Activated naive CD4-positive, alpha-beta T cell treated with anti-CD3 and anti-CD28 coated beads, Interleukin-2, amount 50 U/mL, for 24 hours (primary cell): ENCODE measurements at regions not wholly inside any gene's neighbourhood (a gene's known extent, or its start where the extent isn't known, plus 50 kb on each side); places are given as distances from the start of the nearest gene placed in this dataset.
A peak's percentile ranks its signal among the peaks of the same experiment; 100 is the strongest.

Experiments
- H3K27ac Mint-ChIP-seq: one replicate; pipeline ENCODE4 v1.8.0; 2021; ENCODE audit warnings: mild to moderate bottlenecking, mixed read lengths
- H3K27me3 Mint-ChIP-seq: one replicate; pipeline ENCODE4 v1.8.0; 2021; ENCODE audit warnings: mixed read lengths
- H3K36me3 Mint-ChIP-seq: one replicate; pipeline ENCODE4 v1.8.0; 2021; ENCODE audit warnings: mixed read lengths
- H3K4me1 Mint-ChIP-seq: one replicate; pipeline ENCODE4 v1.8.0; 2021; ENCODE audit warnings: mixed read lengths
- H3K4me3 Mint-ChIP-seq: one replicate; pipeline ENCODE4 v1.8.0; 2021; ENCODE audit warnings: mild to moderate bottlenecking, mixed read lengths
- H3K9me3 Mint-ChIP-seq: one replicate; pipeline ENCODE4 v1.8.0; 2021; ENCODE audit warnings: mixed read lengths

DNA sequence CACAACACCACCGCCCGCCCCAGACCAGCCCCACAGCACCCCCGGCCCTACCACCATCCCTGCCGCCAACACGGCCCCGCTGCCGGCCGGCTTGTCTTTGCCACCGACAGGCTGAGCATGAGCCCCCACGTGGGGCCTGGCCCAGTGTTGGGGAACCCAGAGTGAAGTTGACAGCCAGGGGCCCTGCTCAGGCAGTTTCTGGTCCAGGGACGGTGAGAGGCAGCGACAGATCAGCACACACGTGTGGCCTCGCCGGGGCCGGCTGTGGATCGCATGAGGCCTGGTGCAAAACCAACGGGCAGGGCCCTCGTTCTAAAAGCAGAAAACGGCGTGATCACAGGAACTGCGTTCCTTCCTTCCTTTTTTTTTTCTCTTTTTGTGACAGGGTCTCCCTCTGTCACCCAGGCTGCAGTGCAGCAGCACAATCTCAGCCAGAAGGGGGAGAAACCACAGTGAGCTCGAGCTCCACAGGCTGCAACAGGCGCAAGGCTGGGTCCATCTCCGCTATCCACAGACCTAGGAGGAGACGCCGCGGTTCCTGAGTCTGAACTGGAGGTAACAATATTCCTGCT, 50.5 kb upstream of the FBRSL1 start:
- peaks cover 54% of the 10 kb centered on the region for H3K4me1 Mint-ChIP-seq
- H3K4me3 Mint-ChIP-seq, result peak overlapping the region; percentile 51
- no peaks in the 10 kb centered on the region for H3K9me3 Mint-ChIP-seq
- no peaks in the 10 kb centered on the region for H3K27me3 Mint-ChIP-seq
- no peaks in the 10 kb centered on the region for H3K36me3 Mint-ChIP-seq
- peak overlapping the region; percentile 85 for H3K27ac Mint-ChIP-seq

DNA sequence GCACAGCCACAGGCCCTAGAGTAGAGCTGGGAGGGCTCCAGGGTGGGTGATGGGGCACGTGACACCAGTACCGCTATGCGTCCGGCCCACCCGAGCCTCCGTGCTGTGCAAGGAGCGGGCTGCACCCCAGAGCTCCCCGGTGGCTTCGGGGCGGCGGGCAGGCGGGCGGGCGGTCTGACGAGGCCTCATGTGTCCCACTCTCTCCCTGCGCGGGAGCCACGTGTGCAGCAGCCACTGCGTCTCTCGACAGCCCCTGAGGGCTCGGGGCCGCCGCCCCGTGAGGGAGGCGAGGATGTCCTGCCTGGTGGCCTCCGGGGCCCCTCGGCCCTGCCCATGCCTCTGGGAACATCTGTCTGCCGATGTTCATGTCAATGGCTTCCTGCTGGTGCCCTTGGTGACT, 51.2 kb upstream of the FBRSL1 start:
- Mint-ChIP-seq H3K4me3 (no peak overlapping the region), H3K36me3 (no peaks in the 10 kb centered on the region), H3K27ac (no peak overlapping the region), H3K9me3 (no peaks in the 10 kb centered on the region), H3K27me3 (no peaks in the 10 kb centered on the region), H3K4me1 (peaks cover 49% of the 10 kb centered on the region)

DNA sequence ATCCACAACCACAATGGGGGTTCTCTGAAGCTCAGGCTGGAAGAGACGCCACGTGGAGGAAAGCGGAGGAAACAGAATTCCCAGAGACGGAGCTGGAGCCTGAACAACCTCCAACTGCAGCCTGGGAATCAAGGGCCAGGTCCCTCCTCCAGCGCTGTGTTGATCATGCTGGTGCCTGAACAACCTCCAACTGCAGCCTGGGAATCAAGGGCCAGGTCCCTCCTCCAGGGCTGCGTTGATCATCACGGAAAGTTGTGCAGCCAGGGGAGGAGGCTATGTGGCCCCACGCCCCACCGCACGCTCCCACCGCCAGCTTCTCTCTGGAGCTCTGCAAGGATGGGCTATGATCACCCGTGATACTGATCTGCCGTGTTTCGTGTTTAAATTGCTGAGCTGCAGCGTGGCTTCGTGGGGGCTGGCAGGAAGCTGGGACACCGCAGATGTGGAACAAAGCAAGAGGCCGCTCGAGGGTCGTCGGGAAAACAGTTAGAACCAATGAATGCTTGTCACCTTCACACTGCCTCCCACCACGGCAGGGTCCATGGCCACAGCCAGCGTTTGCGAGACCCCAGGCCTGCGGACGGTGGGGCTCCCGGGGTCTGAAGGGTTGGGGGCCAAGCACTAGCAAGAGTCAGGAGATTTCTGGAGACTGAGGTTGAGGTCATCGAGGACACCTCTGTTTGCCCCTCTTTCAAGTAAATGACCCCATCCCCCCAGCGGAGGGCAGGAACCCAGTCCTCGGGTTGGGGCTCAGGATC, 51.8 kb upstream of the FBRSL1 start:
- Mint-ChIP-seq H3K36me3 (no peaks in the 10 kb centered on the region), H3K4me1 (peaks cover 47% of the 10 kb centered on the region), H3K27ac (peak overlapping the region; percentile 84), H3K4me3 (peak overlapping the region; percentile 49), H3K27me3 (no peaks in the 10 kb centered on the region), H3K9me3 (no peaks in the 10 kb centered on the region)

DNA sequence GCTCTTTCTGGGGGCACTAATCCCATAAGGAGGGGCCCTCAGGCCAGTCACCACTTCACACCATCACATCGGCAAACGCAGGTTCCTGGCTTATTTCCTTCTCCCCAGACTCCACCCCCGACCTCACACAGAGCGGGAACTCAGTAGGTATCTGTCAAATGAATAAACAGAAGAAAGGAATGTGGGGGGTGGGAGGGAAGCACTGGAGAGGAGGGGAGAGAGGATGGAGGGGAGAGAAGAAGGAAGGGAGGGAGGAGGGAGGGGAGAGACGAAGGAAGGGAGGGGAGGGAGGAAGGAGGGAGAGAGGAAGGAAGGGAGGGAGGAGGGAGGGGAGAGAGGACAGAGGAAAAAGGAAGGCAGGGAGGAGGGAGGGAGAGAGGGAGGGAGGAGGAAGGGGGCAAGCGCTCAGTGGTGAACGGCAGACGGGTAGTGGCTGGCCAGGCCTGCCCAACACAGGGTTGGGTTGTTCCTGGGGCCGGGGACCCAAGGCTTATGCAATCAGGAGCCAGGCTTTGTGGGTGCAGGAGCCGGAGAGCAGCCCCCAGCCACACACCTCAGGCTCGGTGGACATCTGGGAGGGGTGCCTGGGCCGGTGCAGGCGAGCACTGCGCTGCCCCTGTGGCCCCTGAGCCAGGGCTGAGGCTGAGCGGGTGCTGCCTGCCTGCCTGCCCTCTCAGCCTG, 52.6 kb upstream of the FBRSL1 start:
- Mint-ChIP-seq H3K4me1 (peaks cover 42% of the 10 kb centered on the region), H3K4me3 (peak overlapping the region; percentile 23), H3K27ac (no peak overlapping the region), H3K36me3 (no peaks in the 10 kb centered on the region), H3K27me3 (no peaks in the 10 kb centered on the region), H3K9me3 (no peaks in the 10 kb centered on the region)

DNA sequence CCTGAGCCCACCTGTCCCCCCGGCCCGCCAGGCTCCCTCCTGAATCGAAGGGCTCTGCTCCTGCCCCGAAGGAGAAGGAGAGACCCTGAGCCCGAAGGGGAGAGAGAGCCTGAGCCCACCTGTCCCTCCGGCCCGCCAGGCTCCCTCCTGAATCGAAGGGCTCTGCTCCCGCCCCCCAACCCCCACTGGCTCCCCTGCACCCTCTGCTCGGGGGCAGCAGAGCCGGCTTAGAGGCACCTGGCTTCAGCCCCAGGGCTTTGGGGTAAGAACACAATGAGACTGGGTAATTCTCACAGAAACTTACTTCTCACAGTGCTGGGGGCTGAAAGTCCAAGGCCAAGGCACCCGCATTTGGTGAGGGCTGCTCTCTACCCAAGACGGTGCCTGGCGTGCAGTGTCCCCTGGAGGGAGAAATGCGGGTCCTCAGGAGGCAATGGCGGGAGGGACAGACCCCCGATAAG, 53.1 kb upstream of the FBRSL1 start:
- Mint-ChIP-seq H3K4me1 (peaks cover 39% of the 10 kb centered on the region), H3K4me3 (peak overlapping the region; percentile 23), H3K9me3 (no peaks in the 10 kb centered on the region), H3K27ac (no peak overlapping the region), H3K36me3 (no peaks in the 10 kb centered on the region), H3K27me3 (no peaks in the 10 kb centered on the region)

DNA sequence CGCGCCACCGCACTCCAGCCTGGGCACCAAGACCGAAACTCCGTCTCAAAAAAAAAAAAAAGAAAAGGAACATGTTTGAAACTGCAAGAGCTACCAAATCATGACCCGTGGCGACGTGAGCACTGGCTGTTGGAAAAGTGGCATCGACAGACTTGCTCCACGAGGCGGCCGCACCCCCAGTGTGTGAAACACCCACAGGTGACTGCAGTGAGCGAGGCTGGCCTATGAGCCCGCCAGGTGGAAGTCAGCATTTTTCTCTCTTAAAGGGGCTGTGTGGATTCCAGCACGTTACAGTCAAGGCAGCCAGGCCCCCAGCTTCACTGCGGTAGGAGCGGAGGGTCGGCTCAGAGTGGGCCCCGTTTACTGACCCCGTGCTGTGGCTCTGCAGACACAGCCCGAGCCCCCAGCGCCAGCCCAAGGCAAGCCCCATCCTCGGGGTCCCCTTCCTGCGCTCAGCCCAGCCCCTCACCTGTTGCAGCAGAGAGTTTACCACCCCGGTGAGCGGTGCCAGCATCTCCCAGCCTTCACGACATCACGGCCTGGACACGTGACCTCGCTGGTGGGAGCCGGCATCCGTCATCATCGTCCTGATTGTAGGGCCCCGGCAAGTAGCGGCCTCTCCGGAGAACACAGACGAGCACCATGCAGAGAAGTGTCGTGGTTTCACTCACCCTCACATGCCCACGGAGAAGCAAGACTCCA, 54.3 kb upstream of the FBRSL1 start:
- H3K4me3 Mint-ChIP-seq, result no peak overlapping the region
- no peaks in the 10 kb centered on the region for H3K9me3 Mint-ChIP-seq
- no peaks in the 10 kb centered on the region for H3K27me3 Mint-ChIP-seq

DNA sequence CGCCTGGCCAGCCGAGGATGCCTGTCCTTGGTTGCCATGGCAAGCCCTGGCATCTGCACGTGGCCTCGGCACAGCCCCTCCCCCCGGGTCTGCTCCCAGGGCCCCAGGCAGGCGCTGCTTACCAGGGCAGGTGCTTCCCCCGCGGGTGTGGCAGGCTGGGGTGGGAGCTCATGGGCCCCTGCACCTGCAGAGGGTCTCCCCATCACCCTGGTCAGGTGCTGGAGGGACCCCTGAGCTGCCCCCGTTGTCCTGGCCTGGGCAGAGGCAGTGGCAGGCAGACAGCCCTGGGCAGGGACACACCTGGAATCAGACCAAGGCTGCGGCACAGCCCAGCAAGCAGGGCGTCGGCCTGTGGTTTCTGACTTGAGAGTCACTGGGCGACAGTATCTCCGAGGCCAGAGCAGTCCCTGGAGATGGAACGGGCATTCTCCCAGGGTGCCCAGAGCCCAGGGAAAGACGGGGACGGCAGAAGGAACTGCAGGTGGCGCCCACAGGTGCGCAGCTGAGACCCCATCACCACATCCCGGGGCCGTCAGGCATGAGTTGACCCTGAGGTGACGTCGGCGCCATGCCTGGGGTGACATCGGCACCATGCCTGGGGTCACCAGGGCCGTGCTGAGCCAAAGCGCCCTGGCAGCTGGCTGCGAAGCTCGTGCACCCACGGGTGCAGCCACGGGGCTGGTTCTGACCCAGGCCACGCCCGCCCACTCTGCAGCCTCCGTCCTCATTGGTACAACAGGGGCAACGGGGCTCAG, 56.1 kb upstream of the FBRSL1 start:
- Mint-ChIP-seq H3K4me3 (no peak overlapping the region), H3K36me3 (no peaks in the 10 kb centered on the region), H3K4me1 (peaks cover 41% of the 10 kb centered on the region), H3K27me3 (no peaks in the 10 kb centered on the region), H3K27ac (no peak overlapping the region), H3K9me3 (no peaks in the 10 kb centered on the region)

More for the DNA sequence above, 54.3 kb upstream of the FBRSL1 start:
- no peaks in the 10 kb centered on the region for H3K36me3 Mint-ChIP-seq
- no peak overlapping the region for H3K27ac Mint-ChIP-seq
- H3K4me1 Mint-ChIP-seq, result peaks cover 42% of the 10 kb centered on the region

DNA sequence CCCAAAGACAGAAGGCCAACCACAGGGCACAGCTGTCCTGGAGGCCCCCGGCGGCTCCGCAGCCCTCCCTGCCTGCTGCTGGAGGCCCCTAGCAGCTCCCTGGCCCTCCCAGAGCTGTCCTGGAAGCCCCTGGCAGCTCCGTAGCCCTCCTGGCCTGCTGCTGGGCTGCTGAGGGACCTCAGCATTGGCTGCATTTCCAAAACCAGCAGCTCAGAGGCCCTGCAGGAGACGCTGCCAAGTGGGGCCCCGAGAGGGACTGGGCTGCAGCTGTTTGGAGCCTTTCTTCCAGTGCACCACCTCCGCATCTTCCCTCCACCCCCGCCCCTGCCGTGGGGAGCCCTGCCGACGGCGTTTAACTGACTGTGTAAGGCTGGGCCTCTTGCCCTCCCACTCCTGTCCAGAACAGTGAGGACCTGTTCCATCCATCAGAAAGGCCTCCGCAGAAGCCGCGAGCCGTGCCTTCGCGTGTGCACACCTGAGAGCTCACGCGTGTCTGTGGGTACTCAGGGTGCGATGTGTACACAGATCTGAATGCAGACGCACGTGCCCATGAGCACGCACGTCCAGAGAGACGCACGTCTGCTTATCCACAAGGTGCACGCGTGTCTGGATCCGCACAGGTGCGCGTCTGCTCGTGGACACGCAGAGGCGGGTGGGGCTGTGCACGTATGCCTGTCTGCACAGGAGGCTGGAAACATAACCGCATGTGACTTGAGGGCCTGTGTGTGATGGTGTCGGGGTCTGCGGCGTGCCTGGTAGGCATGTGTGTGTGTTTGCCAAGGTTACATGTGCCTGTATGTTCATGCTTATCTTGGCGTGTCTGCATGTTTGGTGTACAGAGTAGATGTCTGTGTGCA, 57.0 kb upstream of the FBRSL1 start:
- peaks cover 36% of the 10 kb centered on the region for H3K4me1 Mint-ChIP-seq
- no peak overlapping the region for H3K4me3 Mint-ChIP-seq
- H3K27me3 Mint-ChIP-seq, result no peaks in the 10 kb centered on the region
- no peaks in the 10 kb centered on the region for H3K9me3 Mint-ChIP-seq
- H3K36me3 Mint-ChIP-seq, result no peaks in the 10 kb centered on the region
- H3K27ac Mint-ChIP-seq, result peak overlapping the region; percentile 55

DNA sequence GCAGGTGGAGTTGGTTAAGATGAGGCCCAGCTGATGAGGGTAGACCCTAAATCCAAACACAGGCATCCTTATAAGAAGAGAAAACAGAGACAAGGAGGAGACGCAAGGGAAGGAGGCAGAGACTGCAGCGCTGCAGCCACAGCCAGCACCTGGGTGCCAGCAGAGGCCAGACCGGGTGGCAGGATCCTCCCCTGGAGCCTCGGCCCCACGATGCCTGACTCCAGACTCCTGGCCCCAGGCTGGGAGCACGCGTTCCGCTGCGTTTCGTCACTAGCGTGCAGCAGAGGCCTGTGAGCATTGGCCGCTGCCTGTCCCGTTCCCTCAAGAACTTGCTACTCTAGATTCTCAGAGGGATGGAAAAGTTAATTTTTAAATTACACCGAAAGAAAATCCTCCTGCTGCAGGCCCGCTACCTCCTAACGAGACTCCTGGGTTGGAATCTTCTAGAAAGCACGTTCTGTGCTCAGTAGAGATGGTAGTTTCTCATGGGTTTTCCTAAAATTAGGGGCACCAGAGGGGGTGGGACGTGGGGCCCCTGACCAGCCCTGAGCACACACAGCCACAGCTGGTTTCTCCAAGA, 57.7 kb upstream of the FBRSL1 start:
- Mint-ChIP-seq H3K27me3 (no peaks in the 10 kb centered on the region), H3K4me1 (peaks cover 35% of the 10 kb centered on the region), H3K27ac (no peak overlapping the region), H3K36me3 (no peaks in the 10 kb centered on the region), H3K9me3 (no peaks in the 10 kb centered on the region), H3K4me3 (no peak overlapping the region)

DNA sequence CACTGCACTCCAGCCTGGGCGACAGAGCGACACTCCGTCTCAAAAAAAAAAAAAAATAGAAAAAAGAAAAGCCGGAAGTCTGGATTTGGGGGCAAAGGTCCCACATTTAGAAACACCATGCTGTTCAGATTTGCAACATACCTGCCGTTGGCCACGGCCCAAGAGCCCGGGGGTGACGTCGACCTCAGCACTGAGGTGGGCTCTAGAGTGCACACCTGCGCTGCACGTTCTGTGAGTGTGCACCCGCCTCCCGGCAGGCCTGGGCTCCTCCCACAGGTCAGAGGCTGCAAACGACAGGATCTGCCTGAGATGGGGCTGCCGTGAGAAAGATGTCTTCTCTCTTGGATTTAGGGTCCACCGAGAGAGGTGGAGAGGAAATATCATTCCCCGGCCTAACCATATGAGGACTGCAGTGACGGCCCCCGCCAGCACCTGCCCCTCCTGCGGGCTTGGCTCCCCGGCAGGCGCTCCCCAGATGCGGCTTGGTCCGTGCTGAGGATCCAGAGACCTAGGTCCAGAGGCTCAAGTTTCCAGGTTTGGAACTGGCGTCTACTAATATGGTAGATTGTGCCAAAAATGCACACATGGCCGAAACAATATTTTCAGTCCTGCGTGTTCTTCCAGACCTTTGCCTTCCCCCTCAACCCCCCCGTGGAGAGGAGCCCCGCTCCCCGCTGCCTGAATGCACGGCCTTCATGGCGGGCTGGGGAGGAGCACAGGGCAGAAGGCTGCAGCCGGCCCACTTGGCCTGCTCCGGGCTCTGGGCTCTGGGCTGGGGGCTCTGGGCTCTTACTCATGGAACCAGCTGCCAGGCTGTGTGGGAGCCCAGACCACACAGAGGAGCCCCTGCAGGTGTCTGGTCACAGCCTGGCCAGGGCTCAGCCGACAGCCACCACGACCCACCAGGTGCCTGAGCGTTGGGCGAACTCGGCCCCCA, 58.8 kb upstream of the FBRSL1 start:
- Mint-ChIP-seq H3K4me3 (no peak overlapping the region), H3K27me3 (no peaks in the 10 kb centered on the region), H3K36me3 (no peaks in the 10 kb centered on the region), H3K9me3 (no peaks in the 10 kb centered on the region), H3K4me1 (peaks cover 27% of the 10 kb centered on the region), H3K27ac (no peak overlapping the region)

DNA sequence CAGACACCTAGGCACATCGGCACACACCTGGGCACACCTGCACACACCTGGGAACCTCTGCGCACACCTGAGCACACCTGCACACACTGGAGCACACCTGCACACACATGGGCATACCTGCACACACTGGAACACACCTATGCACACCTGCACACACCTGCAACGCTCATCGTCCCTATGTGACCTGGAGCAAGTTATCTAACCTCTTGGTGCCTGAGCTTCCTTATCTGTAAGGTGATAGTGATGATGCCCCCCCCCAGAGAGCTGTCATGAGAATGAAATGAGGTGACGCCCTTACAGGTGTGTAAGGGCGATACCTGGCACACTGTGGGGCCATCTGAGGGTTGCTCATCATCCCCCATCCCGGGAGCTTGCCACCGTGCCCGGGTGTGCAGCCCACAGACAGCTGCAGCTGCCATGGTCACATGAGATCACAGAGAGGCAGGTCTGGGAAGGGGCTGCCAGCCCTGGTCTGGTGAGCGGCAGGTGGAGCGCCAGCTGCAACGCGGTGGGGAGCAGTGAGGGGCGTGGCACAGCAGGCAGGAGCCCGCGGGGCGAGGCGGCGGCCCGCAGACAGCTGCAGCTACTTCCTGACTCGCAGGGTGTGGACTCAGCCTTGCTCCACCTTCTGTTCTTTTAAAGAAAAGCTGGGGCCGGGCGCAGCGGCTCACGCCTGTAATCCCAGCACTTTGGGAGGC, 59.9 kb upstream of the FBRSL1 start:
- H3K9me3 Mint-ChIP-seq, result no peaks in the 10 kb centered on the region
- no peaks in the 10 kb centered on the region for H3K36me3 Mint-ChIP-seq
- H3K4me1 Mint-ChIP-seq, result peaks cover 27% of the 10 kb centered on the region
- H3K27me3 Mint-ChIP-seq, result no peaks in the 10 kb centered on the region
- peak overlapping the region; percentile 57 for H3K4me3 Mint-ChIP-seq
- H3K27ac Mint-ChIP-seq, result no peak overlapping the region

DNA sequence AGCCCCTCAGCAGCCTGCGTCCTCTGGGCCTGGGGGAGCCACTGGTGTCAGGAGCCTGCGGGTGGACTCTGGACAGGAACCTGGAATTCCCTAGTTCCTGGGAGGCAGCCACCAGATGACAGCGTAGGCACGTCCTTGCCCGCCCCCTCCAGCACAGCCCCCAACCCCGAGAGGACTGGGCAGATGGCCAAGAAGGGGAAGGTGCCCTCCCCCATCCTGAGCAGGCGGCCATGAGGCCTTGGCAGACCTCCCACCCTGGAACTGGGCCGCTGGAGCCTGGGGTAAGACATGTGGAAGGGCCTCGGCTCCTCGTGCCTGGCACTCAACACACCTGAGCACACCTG, 60.4 kb upstream of the FBRSL1 start:
- H3K36me3 Mint-ChIP-seq, result no peaks in the 10 kb centered on the region
- H3K9me3 Mint-ChIP-seq, result no peaks in the 10 kb centered on the region
- H3K27me3 Mint-ChIP-seq, result no peaks in the 10 kb centered on the region
- peak overlapping the region; percentile 23 for H3K27ac Mint-ChIP-seq
- peaks cover 23% of the 10 kb centered on the region for H3K4me1 Mint-ChIP-seq
- H3K4me3 Mint-ChIP-seq, result no peak overlapping the region
